ENCODE measurements at regions not wholly inside any gene's neighbourhood (a gene's known extent, or its start where the extent isn't known, plus 50 kb on each side); places are given as distances from the start of the nearest gene placed in this dataset.

GRCh38 chrX:122833230-122833629 lies 350.8 kb upstream of the GRIA3 start:
- Histone ChIP-seq H3K36me3 (ENCODE audit: low read depth, missing control alignments) (no peaks in the 10 kb centered on the region), H3K4me1 (no peaks in the 10 kb centered on the region), H3K27ac (no peak overlapping the region), H3K27me3 (no peaks in the 10 kb centered on the region), H3K4me3 (no peak overlapping the region), H3K9me3 (no peaks in the 10 kb centered on the region)
- TF ChIP-seq CTCF (IDR thresholded peaks at IDR 0.05) (no peak), POLR2A (IDR thresholded peaks at IDR 0.05) (no peak)
- 66 to 80% methylated on average over 6 of the region's 6 CpGs for WGBS, 2 donors
- intact Hi-C loops (cut with DNase I; ENCODE audit: low total_unique reads) = no loop called here
- DNase-seq = no peak

GRCh38 chrX:122835886-122836285 lies 348.2 kb upstream of the GRIA3 start:
- Histone ChIP-seq H3K27me3 (no peaks in the 10 kb centered on the region), H3K27ac (no peak overlapping the region), H3K36me3 (ENCODE audit: low read depth, missing control alignments) (no peaks in the 10 kb centered on the region), H3K9me3 (no peaks in the 10 kb centered on the region), H3K4me3 (no peak overlapping the region), H3K4me1 (no peaks in the 10 kb centered on the region)
- intact Hi-C loops (cut with DNase I; ENCODE audit: low total_unique reads) = no loop called here
- TF ChIP-seq POLR2A (IDR thresholded peaks at IDR 0.05) (no peak), CTCF (IDR thresholded peaks at IDR 0.05) (no peak)
- DNase-seq = no peak
- 29 to 33% methylated on average over 1 of the region's 1 CpG for WGBS, 2 donors

GRCh38 chrX:122850326-122850725 lies 333.8 kb upstream of the GRIA3 start:
- Histone ChIP-seq H3K9me3 (no peaks in the 10 kb centered on the region), H3K27me3 (no peaks in the 10 kb centered on the region), H3K4me1 (no peaks in the 10 kb centered on the region), H3K27ac (no peak overlapping the region), H3K4me3 (no peak overlapping the region), H3K36me3 (ENCODE audit: low read depth, missing control alignments) (no peaks in the 10 kb centered on the region)
- TF ChIP-seq POLR2A (IDR thresholded peaks at IDR 0.05) (no peak), CTCF (IDR thresholded peaks at IDR 0.05) (no peak)
- WGBS, 2 donors = 83 to 85% methylated on average over 3 to 4 of the region's 4 CpGs
- no peak for DNase-seq
- intact Hi-C loops (cut with DNase I; ENCODE audit: low total_unique reads) = no loop called here

- no peak overlapping the region for H3K4me3 ChIP-seq
- H3K9me3 ChIP-seq = no peaks in the 10 kb centered on the region
- no peak overlapping the region for H3K27ac ChIP-seq
- H3K4me1 ChIP-seq = no peaks in the 10 kb centered on the region
- TF ChIP-seq CTCF (IDR thresholded peaks at IDR 0.05) (no peak), POLR2A (IDR thresholded peaks at IDR 0.05) (no peak)
- H3K36me3 ChIP-seq (ENCODE audit: low read depth, missing control alignments) = no peaks in the 10 kb centered on the region
- DNase-seq = no peak
- intact Hi-C loops (cut with DNase I; ENCODE audit: low total_unique reads) = no loop called here
- 22% methylated on average over 2 of the region's 2 CpGs for WGBS, 2 donors
- H3K27me3 ChIP-seq = no peaks in the 10 kb centered on the region
Observed at GRCh38 chrX:122856205-122856604, 327.9 kb upstream of the GRIA3 start.

GRCh38 chrX:122857734-122858133 lies 326.3 kb upstream of the GRIA3 start:
- no peaks in the 10 kb centered on the region for H3K4me1 ChIP-seq
- no peak for TF ChIP-seq POLR2A (IDR thresholded peaks at IDR 0.05)
- TF ChIP-seq CTCF (IDR thresholded peaks at IDR 0.05) = no peak
- H3K27ac ChIP-seq = no peak overlapping the region
- no peaks in the 10 kb centered on the region for H3K9me3 ChIP-seq
- DNase-seq = no peak
- no peak overlapping the region for H3K4me3 ChIP-seq
- no peaks in the 10 kb centered on the region for H3K36me3 ChIP-seq (ENCODE audit: low read depth, missing control alignments)
- no peaks in the 10 kb centered on the region for H3K27me3 ChIP-seq
- 75 to 79% methylated on average over 2 of the region's 2 CpGs for WGBS, 2 donors
- intact Hi-C loops (cut with DNase I; ENCODE audit: low total_unique reads) = no loop called here

Data from testis (tissue), 2 donors.